GM21367 (cell line): ENCODE measurements at regions not wholly inside any gene's neighbourhood (a gene's known extent, or its start where the extent isn't known, plus 50 kb on each side); places are given as distances from the start of the nearest gene placed in this dataset.

Experiments
- ATAC-seq: cut with Tn5 transposase; IDR thresholded peaks from one replicate; pipeline ENCODE4 v1.9.1; 2021; ENCODE audit not compliant: unreplicated experiment

GRCh38 chr4:144456196-144456595 is 189.8 kb upstream of the HHIP start:
- no peak for ATAC-seq

GRCh38 chr4:144461906-144462305 is 184.1 kb upstream of the HHIP start:
- ATAC-seq = no peak

DNA sequence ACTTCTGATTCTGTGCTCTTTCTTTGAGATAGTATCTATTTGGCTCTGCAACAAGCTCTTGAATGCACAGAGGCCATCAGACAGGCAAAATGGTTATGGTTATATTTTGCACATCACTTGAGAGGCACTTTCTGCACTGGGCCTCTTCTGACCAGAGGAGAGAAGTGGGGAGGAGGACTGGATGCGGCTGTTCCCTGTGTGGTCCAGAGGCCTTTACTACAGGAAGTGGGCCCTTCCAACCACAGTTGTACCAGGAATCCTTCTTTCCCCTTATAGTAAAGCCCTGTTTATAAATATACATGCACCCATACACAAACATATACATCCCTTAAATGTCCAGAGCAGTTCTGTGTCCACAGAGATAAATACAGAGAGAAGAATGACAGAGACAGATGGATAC is 182.7 kb upstream of the HHIP start:
- ATAC-seq = no peak

GRCh38 chr4:144463896-144464295 is 182.1 kb upstream of the HHIP start:
- ATAC-seq = no peak

- ATAC-seq = no peak
Observed at GRCh38 chr4:144465546-144465945, 180.4 kb upstream of the HHIP start.

DNA sequence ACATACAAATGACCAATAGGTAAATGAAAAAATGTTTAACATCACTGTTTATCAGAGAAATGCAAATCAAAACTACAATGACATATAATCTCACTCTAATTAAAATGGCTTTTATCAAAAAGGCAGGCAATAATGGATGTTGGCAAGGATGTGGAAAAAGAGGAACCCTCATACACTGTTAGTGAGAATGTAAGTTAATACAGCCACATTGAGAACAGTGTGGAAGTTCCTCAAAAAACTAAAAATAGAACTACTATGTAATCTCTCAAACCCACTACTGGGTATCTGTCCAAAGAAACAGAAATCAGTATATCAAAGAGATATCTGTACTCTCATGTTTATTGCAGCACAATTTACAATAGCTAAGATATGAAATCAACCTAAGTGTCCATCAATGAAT is 165.9 kb upstream of the HHIP start:
- no peak for ATAC-seq

DNA sequence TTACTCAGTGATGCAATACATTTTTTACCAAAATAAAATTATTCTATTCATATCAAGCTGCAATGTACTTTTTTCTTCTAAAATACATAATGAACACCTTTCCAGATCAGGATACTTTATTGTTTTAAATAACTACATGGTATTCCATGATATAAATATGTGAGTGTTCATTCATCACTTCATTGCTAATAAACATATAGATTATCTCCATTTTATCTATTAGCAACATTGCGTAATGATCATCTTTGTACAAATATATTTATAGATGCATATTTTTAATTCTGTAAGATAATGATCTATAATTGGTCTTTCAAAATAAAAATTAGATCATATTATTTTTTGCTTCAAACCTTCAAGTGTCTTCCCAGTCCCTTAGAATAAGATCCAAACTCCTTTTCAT is 156.1 kb upstream of the HHIP start:
- no peak for ATAC-seq

DNA sequence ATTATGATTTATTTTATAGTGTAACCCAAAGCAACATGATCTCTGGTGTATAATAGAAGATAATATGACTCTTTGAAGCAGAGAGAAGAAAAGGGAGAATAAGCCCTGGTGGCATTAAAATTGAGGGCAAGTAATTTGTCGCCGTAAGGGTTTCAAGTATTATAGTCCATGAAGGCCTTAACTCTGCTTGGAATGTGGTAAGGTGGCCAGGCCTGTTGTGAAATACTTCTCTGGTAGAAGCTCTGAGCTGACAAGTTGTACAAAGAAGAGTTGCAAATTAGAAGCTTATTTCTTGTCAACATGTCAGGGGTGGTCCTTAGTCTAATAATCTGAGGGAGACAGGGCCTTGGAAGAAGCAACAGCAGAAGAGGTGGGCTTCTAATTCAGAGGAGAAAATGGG is 151.7 kb upstream of the HHIP start:
- ATAC-seq = no peak

GRCh38 chr4:144495944-144496343 is 150.0 kb upstream of the HHIP start:
- no peak for ATAC-seq

- ATAC-seq = peak; percentile 86
Observed at GRCh38 chr4:144499777-144500176, 146.2 kb upstream of the HHIP start.

DNA sequence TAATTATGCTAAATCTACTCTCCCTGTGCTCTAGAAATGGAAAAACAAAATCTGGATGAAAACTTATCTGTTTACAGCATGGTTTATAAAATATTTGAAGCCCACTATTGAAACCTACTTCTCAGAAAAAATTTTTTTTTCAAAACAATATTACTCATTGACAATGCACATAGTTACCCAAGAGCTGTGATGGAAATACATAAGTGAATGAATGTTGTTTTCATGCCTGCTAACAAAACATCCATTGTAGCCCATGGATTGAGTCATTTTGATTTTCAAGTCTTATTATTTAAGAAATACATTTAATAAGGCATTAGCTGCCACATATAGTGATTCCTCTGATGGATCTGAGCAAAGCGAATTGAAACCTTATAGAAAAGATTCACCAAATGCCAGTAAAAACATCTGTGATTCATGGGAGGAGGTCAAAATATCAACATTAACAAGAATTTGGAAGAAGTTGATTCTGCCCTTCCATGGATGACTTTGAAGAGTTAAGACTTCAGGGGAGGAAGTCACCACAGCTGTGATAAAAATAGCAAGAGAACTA is 144.7 kb upstream of the HHIP start:
- no peak for ATAC-seq

GRCh38 chr4:144504883-144505282 is 141.1 kb upstream of the HHIP start:
- no peak for ATAC-seq

DNA sequence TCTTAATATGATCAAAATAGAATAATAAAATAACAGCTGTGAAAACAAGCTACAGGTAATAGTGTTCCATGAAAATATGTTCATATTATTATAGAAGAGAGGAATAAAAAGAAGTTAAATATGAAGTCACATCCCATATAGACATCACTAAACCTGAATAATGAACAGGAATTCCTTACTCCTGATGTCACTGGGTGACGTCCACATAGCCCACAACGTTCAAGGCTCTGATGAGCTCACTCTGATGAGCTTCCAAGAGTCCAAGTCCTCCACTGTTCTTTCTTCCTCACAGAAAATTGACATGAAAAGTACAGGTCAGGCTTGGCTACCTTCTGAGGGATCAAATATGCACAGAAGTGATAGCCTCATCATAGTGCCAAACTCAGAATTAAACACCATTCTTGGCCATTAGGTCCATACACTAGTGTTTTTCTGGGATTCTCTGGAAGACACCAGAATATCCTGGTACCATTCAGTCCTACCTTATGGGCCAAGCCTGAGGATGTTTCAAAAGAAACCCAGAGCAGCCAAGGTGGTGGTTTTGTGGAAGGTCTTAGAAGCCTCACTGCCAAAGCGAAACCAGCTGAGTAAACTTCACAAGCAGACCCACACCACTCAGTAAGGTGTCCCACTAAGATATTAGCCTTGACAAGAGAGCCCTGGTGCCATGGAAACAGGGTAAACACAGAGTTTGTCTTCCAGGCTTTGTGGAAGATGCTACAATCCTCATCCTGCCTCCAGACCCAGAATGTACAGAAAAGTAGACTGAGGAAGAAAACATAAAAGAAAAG is 138.4 kb upstream of the HHIP start:
- no peak for ATAC-seq

- no peak for ATAC-seq
Observed at GRCh38 chr4:144509088-144510015, 136.6 kb upstream of the HHIP start.

GRCh38 chr4:144514736-144515135 is 131.2 kb upstream of the HHIP start:
- ATAC-seq = no peak

- ATAC-seq = no peak
Observed at GRCh38 chr4:144518181-144518895, 127.6 kb upstream of the HHIP start.

DNA sequence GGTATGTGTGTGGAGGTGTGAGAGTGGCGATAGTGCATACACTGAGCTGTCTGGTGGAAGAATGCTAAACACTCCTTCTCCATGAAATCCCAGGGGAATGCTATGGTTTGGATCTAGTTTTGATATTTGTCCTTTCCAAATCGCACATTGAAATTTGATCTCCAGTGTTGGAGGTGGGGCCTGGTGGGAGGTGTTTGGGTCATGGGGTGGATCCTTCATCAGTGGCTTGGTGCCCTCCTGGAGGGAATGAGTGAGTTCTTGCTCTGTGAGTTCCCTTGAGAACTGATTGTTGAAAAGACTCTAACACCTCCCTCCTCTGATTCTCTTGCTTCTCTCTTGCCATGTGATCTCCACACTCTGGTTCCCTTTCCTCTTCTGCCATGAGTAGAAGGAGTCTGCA is 114.1 kb upstream of the HHIP start:
- no peak for ATAC-seq

- peak; percentile 100 for ATAC-seq
Observed at GRCh38 chr4:144547678-144548298, 98.2 kb upstream of the HHIP start.

- no peak for ATAC-seq
Observed at GRCh38 chr4:144556636-144557035, 89.3 kb upstream of the HHIP start.

DNA sequence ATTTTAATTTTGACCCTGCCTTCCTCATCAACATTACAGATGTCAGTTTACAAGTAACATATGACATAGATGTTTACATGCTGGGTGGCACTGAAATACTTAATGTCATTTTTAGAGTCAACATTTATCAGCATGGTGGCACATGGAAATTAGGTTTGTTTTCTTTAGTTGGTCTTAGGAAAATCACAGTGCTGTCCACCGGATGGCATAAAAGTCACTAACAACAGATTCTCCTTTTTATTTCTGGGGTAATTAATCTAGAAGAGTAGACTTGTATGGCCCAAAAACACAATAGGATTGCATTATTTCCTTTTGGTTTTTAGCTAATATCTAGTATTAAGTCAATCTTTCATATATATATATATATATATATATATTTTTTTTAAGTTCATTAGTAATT is 88.6 kb upstream of the HHIP start:
- no peak for ATAC-seq
